Type B pancreatic cell (in vitro differentiated cells): ENCODE measurements at regions not wholly inside any gene's neighbourhood (a gene's known extent, or its start where the extent isn't known, plus 50 kb on each side); places are given as distances from the start of the nearest gene placed in this dataset.

Experiments used
- DNase-seq: peaks from one replicate; pipeline ENCODE4 v3.0.0; 2021; ENCODE audit warnings: mixed read lengths; ENCODE audit not compliant: unreplicated experiment; ENCODE audit errors: extremely low spot score
- H3K27ac Mint-ChIP-seq: 2 replicates; pipeline ENCODE4 v1.8.0; 2021; ENCODE audit warnings: mild to moderate bottlenecking, mixed read lengths
- H3K27me3 Mint-ChIP-seq: 2 replicates; pipeline ENCODE4 v1.8.0; 2021; ENCODE audit warnings: mixed read lengths
- H3K36me3 Mint-ChIP-seq: 2 replicates; pipeline ENCODE4 v1.8.0; 2021; ENCODE audit warnings: mixed read lengths
- H3K4me1 Mint-ChIP-seq: one replicate; pipeline ENCODE4 v1.8.0; 2021; ENCODE audit warnings: mixed read lengths; ENCODE audit not compliant: unreplicated experiment
- H3K4me3 Mint-ChIP-seq: 2 replicates; pipeline ENCODE4 v1.8.0; 2021; ENCODE audit warnings: mild to moderate bottlenecking, mixed read lengths
- H3K9me3 Mint-ChIP-seq: 2 replicates; pipeline ENCODE4 v1.8.0; 2021; ENCODE audit warnings: mixed read lengths
- CTCF ChIP-seq: fragments of 200-600 bp; sonication (generic); conservative IDR thresholded peaks from 2 replicates; pipeline ENCODE4 v1.5.0; 2021; ENCODE audit warnings: antibody characterized with exemption, mild to moderate bottlenecking

- Mint-ChIP-seq H3K27me3 (peaks cover 8% of the 10 kb centered on the region), H3K27ac (no peak overlapping the region), H3K9me3 (peaks cover 12% of the 10 kb centered on the region), H3K4me3 (no peak overlapping the region), H3K4me1 (peaks cover 24% of the 10 kb centered on the region), H3K36me3 (no peaks in the 10 kb centered on the region)
- no peak for TF ChIP-seq CTCF
- no peak for DNase-seq
Observed at GRCh38 chr10:93171837-93172236, 98.1 kb downstream of the CYP26A1 start.

GRCh38 chr10:93173967-93174845, 100.5 kb downstream of the CYP26A1 start:
- peaks cover 5% of the 10 kb centered on the region for H3K9me3 Mint-ChIP-seq
- H3K36me3 Mint-ChIP-seq, result no peaks in the 10 kb centered on the region
- H3K4me1 Mint-ChIP-seq, result peaks cover 27% of the 10 kb centered on the region
- no peak for TF ChIP-seq CTCF
- peaks cover 14% of the 10 kb centered on the region for H3K27me3 Mint-ChIP-seq
- DNase-seq, result no peak
- H3K4me3 Mint-ChIP-seq, result peak overlapping the region; percentile 32
- no peak overlapping the region for H3K27ac Mint-ChIP-seq

GRCh38 chr10:93175490-93175889, 101.8 kb downstream of the CYP26A1 start:
- TF ChIP-seq CTCF, result no peak
- no peak overlapping the region for H3K27ac Mint-ChIP-seq

GRCh38 chr10:93177511-93177910, 103.8 kb downstream of the CYP26A1 start:
- Mint-ChIP-seq H3K9me3 (no peaks in the 10 kb centered on the region), H3K4me3 (no peak overlapping the region), H3K27ac (no peak overlapping the region), H3K36me3 (no peaks in the 10 kb centered on the region), H3K4me1 (peaks cover 32% of the 10 kb centered on the region), H3K27me3 (peaks cover 14% of the 10 kb centered on the region)
- no peak for TF ChIP-seq CTCF
- no peak for DNase-seq

More at GRCh38 chr10:93175490-93175889, 101.8 kb downstream of the CYP26A1 start:
- Mint-ChIP-seq H3K36me3 (no peaks in the 10 kb centered on the region), H3K4me3 (peak overlapping the region; percentile 40), H3K9me3 (peaks cover 2% of the 10 kb centered on the region), H3K27me3 (peaks cover 14% of the 10 kb centered on the region), H3K4me1 (peaks cover 27% of the 10 kb centered on the region)
- no peak for DNase-seq

GRCh38 chr10:93178226-93178625, 104.5 kb downstream of the CYP26A1 start:
- Mint-ChIP-seq H3K27ac (no peak overlapping the region), H3K9me3 (no peaks in the 10 kb centered on the region), H3K4me3 (no peak overlapping the region), H3K36me3 (no peaks in the 10 kb centered on the region), H3K4me1 (peaks cover 32% of the 10 kb centered on the region), H3K27me3 (peaks cover 14% of the 10 kb centered on the region)
- TF ChIP-seq CTCF, result no peak
- DNase-seq, result no peak
